Calu3 (cell line): ENCODE measurements at regions not wholly inside any gene's neighbourhood (a gene's known extent, or its start where the extent isn't known, plus 50 kb on each side); places are given as distances from the start of the nearest gene placed in this dataset.

Experiments
- BruUV-seq: library from RNA; stranded (reverse); fragments of 400-500 nt; replicated peaks from 2 replicates; lab custom pipeline; 2021; lab: Mats Ljungman, UMichigan
- CTCF ChIA-PET: fragments of 300-600 bp; sonication (Branson Sonifier 250); formaldehyde crosslinking; loops from one replicate; lab custom pipeline; 2022; ENCODE audit warnings: antibody characterized with exemption; lab: Charles Lee
- DNase-seq: peaks from one replicate; pipeline ENCODE4 v3.0.0; 2022
- H3K27ac Mint-ChIP-seq: one replicate; pipeline ENCODE4 v1.8.0; 2022; ENCODE audit warnings: mixed read lengths; ENCODE audit not compliant: unreplicated experiment
- H3K27me3 Mint-ChIP-seq: one replicate; pipeline ENCODE4 v1.8.0; 2022; ENCODE audit warnings: mixed read lengths; ENCODE audit not compliant: unreplicated experiment
- H3K36me3 Mint-ChIP-seq: one replicate; pipeline ENCODE4 v1.8.0; 2022; ENCODE audit warnings: mild to moderate bottlenecking, moderate library complexity, mixed read lengths; ENCODE audit not compliant: insufficient read depth, unreplicated experiment
- H3K4me1 Mint-ChIP-seq: one replicate; pipeline ENCODE4 v1.8.0; 2022; ENCODE audit warnings: mild to moderate bottlenecking, low read depth, mixed read lengths; ENCODE audit not compliant: unreplicated experiment
- H3K4me3 Mint-ChIP-seq: one replicate; pipeline ENCODE4 v1.8.0; 2022; ENCODE audit warnings: mild to moderate bottlenecking, low read depth, moderate library complexity, mixed read lengths; ENCODE audit not compliant: unreplicated experiment
- H3K9me3 Mint-ChIP-seq: one replicate; pipeline ENCODE4 v1.8.0; 2022; ENCODE audit warnings: low read depth, mixed read lengths; ENCODE audit not compliant: unreplicated experiment
- intact Hi-C: fragments of 100-400 bp; cut with micrococcal nuclease; formaldehyde crosslinking; loops from one replicate; pipeline ENCODE4 v1.10.0; 2022; ENCODE audit not compliant: unreplicated experiment
- TF ChIP-seq, protein P1 (sequence below): fragments of 200-600 bp; IDR thresholded peaks from one replicate; pipeline ENCODE4 v1.8.0; 2022; ENCODE audit warnings: antibody characterized with exemption; ENCODE audit not compliant: unreplicated experiment

- H3K9me3 Mint-ChIP-seq: no peaks in the 10 kb centered on the region
- H3K27ac Mint-ChIP-seq: no peak overlapping the region
- no peak overlapping the region for H3K4me3 Mint-ChIP-seq
- no TSS peak for BruUV-seq
- DNase-seq: no peak
- no peaks in the 10 kb centered on the region for H3K36me3 Mint-ChIP-seq
- intact Hi-C loops: no loop called here
- peaks cover 78% of the 10 kb centered on the region for H3K27me3 Mint-ChIP-seq
- CTCF ChIA-PET: no interaction called here
- TF ChIP-seq, protein P1, sequence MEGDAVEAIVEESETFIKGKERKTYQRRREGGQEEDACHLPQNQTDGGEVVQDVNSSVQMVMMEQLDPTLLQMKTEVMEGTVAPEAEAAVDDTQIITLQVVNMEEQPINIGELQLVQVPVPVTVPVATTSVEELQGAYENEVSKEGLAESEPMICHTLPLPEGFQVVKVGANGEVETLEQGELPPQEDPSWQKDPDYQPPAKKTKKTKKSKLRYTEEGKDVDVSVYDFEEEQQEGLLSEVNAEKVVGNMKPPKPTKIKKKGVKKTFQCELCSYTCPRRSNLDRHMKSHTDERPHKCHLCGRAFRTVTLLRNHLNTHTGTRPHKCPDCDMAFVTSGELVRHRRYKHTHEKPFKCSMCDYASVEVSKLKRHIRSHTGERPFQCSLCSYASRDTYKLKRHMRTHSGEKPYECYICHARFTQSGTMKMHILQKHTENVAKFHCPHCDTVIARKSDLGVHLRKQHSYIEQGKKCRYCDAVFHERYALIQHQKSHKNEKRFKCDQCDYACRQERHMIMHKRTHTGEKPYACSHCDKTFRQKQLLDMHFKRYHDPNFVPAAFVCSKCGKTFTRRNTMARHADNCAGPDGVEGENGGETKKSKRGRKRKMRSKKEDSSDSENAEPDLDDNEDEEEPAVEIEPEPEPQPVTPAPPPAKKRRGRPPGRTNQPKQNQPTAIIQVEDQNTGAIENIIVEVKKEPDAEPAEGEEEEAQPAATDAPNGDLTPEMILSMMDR: no peak
- H3K4me1 Mint-ChIP-seq: no peaks in the 10 kb centered on the region
These were observed 70.5 kb upstream of the OSMR start for GRCh38 chr5:38775218-38775840.

GRCh38 chr5:38776149-38776896 is 69.5 kb upstream of the OSMR start:
- intact Hi-C loops: no loop called here
- Mint-ChIP-seq H3K27me3 (peaks cover 80% of the 10 kb centered on the region), H3K4me1 (no peaks in the 10 kb centered on the region), H3K27ac (no peak overlapping the region), H3K4me3 (no peak overlapping the region), H3K9me3 (no peaks in the 10 kb centered on the region), H3K36me3 (no peaks in the 10 kb centered on the region)
- CTCF ChIA-PET: no interaction called here
- no peak for DNase-seq
- TF ChIP-seq, protein P1: no peak
- BruUV-seq: no TSS peak

DNA sequence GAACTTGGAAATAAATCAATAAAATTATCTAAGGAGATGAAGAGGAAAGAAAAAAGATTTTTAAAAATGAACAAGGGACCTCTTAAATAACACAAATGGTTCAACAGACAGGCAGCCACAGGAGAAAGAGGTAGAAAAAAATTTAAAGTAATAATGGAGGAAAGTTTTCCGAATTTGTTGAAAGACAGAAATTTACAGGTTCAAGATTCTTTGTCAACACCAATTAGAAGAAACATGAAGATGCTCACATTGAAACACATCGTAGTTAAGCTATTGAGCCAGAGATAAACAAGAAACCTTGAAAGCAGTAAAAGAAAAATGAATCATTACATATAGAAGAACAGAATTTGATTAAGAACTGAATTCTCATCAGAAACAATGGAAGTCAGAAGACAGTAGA is 68.7 kb upstream of the OSMR start:
- CTCF ChIA-PET: no interaction called here
- Mint-ChIP-seq H3K27me3 (peaks cover 79% of the 10 kb centered on the region), H3K4me1 (no peaks in the 10 kb centered on the region), H3K36me3 (no peaks in the 10 kb centered on the region), H3K27ac (no peak overlapping the region), H3K4me3 (no peak overlapping the region), H3K9me3 (no peaks in the 10 kb centered on the region)
- TF ChIP-seq, protein P1: no peak
- intact Hi-C loops: no loop called here
- BruUV-seq: no TSS peak
- DNase-seq: no peak

DNA sequence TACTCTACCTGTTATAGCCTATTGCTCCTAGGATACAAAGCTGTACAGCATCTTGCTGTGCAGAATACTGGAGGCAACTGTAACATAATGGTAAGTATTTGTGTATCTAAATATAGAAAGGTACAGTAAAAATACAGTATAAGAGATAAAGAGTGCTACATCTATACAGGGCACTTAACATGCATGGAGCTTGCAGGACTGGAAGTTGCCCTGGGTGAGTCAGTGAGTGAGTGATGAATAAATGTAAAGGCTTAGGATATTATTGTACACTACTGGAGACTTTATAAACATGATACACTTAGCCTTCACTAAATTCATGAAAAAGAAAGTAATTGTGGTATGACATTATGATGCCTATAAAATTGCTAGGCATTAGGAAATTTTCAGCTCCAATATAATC is 65.5 kb upstream of the OSMR start:
- Mint-ChIP-seq H3K36me3 (no peaks in the 10 kb centered on the region), H3K4me1 (no peaks in the 10 kb centered on the region), H3K27me3 (peaks cover 60% of the 10 kb centered on the region), H3K9me3 (no peaks in the 10 kb centered on the region), H3K27ac (no peak overlapping the region), H3K4me3 (no peak overlapping the region)
- CTCF ChIA-PET: no interaction called here
- intact Hi-C loops: no loop called here
- TF ChIP-seq, protein P1: no peak
- DNase-seq: no peak
- no TSS peak for BruUV-seq
